Adrenal gland (tissue), 9 donors: ENCODE measurements at regions not wholly inside any gene's neighbourhood (a gene's known extent, or its start where the extent isn't known, plus 50 kb on each side); places are given as distances from the start of the nearest gene placed in this dataset.

ENCODE experiments used
- DNase-seq, 7 donors: peaks; one replicate each; pipeline ENCODE4 v3.0.0-alpha.2; 2019 to 2020
- H3K27ac ChIP-seq, 5 donors: fragments of 200-600 bp; sonication (generic) in 4 of 5; 1 replicate in 3 of 5; 2 replicates in 2 of 5; pipeline versions ENCODE4 v1.5.1 to v1.8.0; 2016 to 2020; ENCODE audit warnings: mild to moderate bottlenecking in 1 of 5
- H3K27me3 ChIP-seq: fragments of 200-600 bp; 2 replicates; pipeline ENCODE4 v1.8.0; 2021
- H3K36me3 ChIP-seq, 2 donors: fragments of 200-600 bp; replicated peaks in 1 of 2; 1 replicate in 1 of 2; 2 replicates in 1 of 2; pipeline versions ENCODE4 v1.5.1 to v1.8.0; 2018 to 2022
- H3K4me1 ChIP-seq, 2 donors: fragments of 200-600 bp; replicated peaks in 1 of 2; 1 replicate in 1 of 2; 2 replicates in 1 of 2; pipeline versions ENCODE4 v1.5.1 to v1.8.0; 2018 to 2021
- H3K4me3 ChIP-seq, 4 donors: fragments of 200-600 bp; sonication (generic) in 3 of 4; one replicate each; pipeline ENCODE4 v1.5.1; 2016 to 2018
- H3K9me3 ChIP-seq, 3 donors: fragments of 200-600 bp; sonication (generic) in 1 of 3; replicated peaks in 1 of 3; 1 replicate in 2 of 3; 2 replicates in 1 of 3; pipeline versions ENCODE4 v1.5.1 to v1.8.0; 2016 to 2021
- POLR2A ChIP-seq, 2 donors: fragments of 450-650 bp; IDR thresholded peaks; one replicate each; pipeline ENCODE4 v1.6.1; 2017; ENCODE audit warnings: antibody characterized with exemption in 2 of 2, mild to moderate bottlenecking in 2 of 2, moderate library complexity in 1 of 2
- WGBS, 4 donors: extraction: QIAGEN DNeasy Blood & Tissue Kit in 2 of 4; methylation state at CpG; one replicate each; pipeline versions ENCODE4 v1.1.5 to v1.1.7; 2013 to 2017; 5-methylcytosine and 5-hydroxymethylcytosine counted together
- intact Hi-C, 2 donors: fragments of 100-400 bp; cut with DNase I; formaldehyde crosslinking; loops; one replicate each; pipeline versions ENCODE4 v1.14.1 to v1.15.0; 2022 to 2023
- TF ChIP-seq, protein P1 (sequence below), 6 experiments: fragments of 450-650 bp in 4 of 6; fragments of 200-600 bp in 2 of 6; sonication (generic) in 1 of 6; IDR thresholded peaks; 1 replicate in 5 of 6; 2 replicates in 1 of 6; pipeline versions ENCODE4 v1.5.1 to v1.8.0; 2016 to 2021; ENCODE audit warnings: antibody characterized with exemption in 6 of 6, mild to moderate bottlenecking in 2 of 6, moderate library complexity in 1 of 6
- donor health status: healthy with polysubstance abuse.
- donor health status: Bipolar disorder and iron deficiency.
- donor health status: DM: yes; HTN: yes; CAD: no.
- donor health status: DM: no; HTN: no; CAD: no.
- donor health status: DM: no; HTN: no; CAD: no.

DNA sequence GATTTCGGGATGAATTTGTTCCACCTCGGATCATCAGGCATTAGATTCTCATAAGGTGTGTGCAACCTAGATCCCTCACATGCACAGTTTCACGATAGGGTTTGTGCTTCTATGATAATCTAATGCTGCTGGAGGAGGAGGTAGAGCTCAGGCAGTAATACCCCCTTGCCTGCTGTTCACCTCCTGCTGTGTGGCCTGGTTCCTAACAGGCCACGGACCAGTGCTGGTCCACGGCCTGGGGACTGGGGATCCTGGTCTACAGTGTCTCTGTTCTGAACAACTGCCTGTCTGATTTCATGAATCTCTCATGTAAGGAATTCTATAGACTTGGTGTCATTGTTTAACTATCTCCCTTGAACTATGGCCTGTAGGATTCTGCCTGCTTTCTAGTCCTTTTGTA is 269.9 kb downstream of the SPRY1 start:
- Histone ChIP-seq H3K4me1 (no peaks in the 10 kb centered on the region), H3K36me3 (no peaks in the 10 kb centered on the region), H3K9me3 (no peaks in the 10 kb centered on the region), H3K27me3 (no peaks in the 10 kb centered on the region), H3K27ac (no peak overlapping the region), H3K4me3 (no peak overlapping the region)
- no peak for DNase-seq
- WGBS, 4 donors, result 94 to 97% (median 95%) methylated on average over 5 of the region's 5 CpGs
- intact Hi-C loops, result no loop called here
- no peak for TF ChIP-seq POLR2A (IDR thresholded peaks at IDR 0.05)
- TF ChIP-seq, protein P1, sequence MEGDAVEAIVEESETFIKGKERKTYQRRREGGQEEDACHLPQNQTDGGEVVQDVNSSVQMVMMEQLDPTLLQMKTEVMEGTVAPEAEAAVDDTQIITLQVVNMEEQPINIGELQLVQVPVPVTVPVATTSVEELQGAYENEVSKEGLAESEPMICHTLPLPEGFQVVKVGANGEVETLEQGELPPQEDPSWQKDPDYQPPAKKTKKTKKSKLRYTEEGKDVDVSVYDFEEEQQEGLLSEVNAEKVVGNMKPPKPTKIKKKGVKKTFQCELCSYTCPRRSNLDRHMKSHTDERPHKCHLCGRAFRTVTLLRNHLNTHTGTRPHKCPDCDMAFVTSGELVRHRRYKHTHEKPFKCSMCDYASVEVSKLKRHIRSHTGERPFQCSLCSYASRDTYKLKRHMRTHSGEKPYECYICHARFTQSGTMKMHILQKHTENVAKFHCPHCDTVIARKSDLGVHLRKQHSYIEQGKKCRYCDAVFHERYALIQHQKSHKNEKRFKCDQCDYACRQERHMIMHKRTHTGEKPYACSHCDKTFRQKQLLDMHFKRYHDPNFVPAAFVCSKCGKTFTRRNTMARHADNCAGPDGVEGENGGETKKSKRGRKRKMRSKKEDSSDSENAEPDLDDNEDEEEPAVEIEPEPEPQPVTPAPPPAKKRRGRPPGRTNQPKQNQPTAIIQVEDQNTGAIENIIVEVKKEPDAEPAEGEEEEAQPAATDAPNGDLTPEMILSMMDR (IDR thresholded peaks at IDR 0.05), result no peak

DNA sequence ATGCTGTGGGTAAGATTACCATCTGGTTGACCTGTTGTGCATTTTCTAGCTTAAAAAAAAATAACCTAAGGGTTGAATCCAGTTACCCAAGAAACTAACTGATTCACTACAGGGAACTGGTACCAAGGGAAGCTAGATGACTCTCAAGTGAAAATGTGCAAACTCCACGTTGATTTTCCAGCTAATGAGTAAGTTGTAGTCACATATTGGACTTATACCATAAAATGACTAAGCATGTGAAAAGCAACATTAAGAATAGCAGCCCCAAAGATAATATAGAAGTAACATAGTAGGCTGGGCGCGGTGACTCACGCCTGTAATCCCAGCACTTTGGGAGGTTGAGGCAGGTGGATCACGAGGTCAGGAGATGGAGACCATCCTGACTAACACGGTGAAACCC is 270.9 kb downstream of the SPRY1 start:
- Histone ChIP-seq H3K4me3 (no peak overlapping the region), H3K9me3 (no peaks in the 10 kb centered on the region), H3K4me1 (no peaks in the 10 kb centered on the region), H3K36me3 (no peaks in the 10 kb centered on the region), H3K27me3 (no peaks in the 10 kb centered on the region), H3K27ac (no peak overlapping the region)
- DNase-seq, result no peak
- no peak for TF ChIP-seq POLR2A (IDR thresholded peaks at IDR 0.05)
- TF ChIP-seq, protein P1 (IDR thresholded peaks at IDR 0.05), result no peak
- WGBS, 4 donors, result 93 to 95% (median 95%) methylated on average over 6 of the region's 6 CpGs
- intact Hi-C loops, result no loop called here

DNA sequence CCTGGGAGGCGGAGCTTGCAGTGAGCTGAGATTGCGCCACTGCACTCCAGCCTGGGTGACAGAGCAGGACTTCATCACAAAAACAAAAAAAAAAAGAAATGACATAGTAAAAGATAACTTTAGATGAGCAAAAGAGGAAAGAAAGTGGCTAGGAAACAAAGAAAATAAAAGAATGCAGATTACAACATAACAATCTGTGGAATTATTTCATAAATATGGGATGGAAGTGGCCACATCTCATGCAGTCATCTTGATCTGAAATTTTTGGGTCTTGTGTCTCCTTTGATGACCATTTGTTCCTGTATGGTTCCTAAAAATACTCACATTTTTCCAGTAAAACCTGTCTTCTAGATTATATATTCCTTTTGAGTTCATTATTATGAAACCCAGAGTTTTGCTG is 271.4 kb downstream of the SPRY1 start:
- Histone ChIP-seq H3K4me1 (no peaks in the 10 kb centered on the region), H3K36me3 (no peaks in the 10 kb centered on the region), H3K27me3 (no peaks in the 10 kb centered on the region), H3K9me3 (no peaks in the 10 kb centered on the region), H3K27ac (no peak overlapping the region), H3K4me3 (no peak overlapping the region)
- intact Hi-C loops, result no loop called here
- DNase-seq, result no peak
- TF ChIP-seq, protein P1 (IDR thresholded peaks at IDR 0.05), result no peak
- TF ChIP-seq POLR2A (IDR thresholded peaks at IDR 0.05), result no peak
- WGBS, 4 donors, result 94 to 98% (median 96%) methylated on average over 2 of the region's 2 CpGs

DNA sequence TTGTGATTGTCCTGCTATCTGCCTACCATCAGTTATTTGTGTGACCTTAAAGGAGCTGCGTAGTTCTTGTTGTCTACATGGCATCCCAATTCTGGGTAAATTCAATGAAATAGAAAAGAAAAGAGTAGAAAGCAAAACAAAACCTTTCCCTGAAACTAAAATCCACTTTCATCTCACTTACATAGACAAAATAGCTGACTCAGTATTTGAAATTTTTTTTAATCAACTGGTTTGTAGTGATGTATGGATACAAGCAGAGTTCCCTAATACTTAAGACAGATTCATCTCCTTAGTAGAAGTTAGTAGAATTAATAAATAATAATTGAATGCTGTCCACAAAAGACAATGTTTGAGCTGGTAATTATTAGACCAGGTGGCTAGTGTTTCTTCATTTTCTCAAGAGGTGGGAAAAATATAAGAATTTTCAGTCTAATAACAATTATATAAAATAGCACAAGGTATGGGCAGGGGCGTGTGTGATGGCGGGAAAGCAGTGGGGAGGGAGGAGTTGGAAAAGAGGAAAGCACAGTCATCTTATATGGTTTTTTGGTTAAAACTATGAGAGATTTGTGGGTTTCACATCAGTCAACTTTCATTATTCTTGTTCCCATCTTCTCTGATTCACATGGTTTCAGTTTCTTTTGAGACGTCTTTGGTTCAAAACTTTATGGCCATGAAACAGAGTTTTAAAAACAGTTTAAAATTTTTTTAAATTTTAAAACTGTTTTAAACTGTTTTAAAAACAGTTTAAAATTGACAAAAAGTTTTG is 275.2 kb downstream of the SPRY1 start:
- 77 to 82% (median 79%) methylated on average over 4 of the region's 4 CpGs for WGBS, 4 donors
- intact Hi-C loops, result no loop called here
- Histone ChIP-seq H3K36me3 (no peaks in the 10 kb centered on the region), H3K27ac (no peak overlapping the region), H3K4me3 (no peak overlapping the region), H3K4me1 (no peaks in the 10 kb centered on the region), H3K9me3 (no peaks in the 10 kb centered on the region), H3K27me3 (no peaks in the 10 kb centered on the region)
- DNase-seq, result no peak
- TF ChIP-seq, protein P1 (IDR thresholded peaks at IDR 0.05), result no peak
- TF ChIP-seq POLR2A (IDR thresholded peaks at IDR 0.05), result no peak
